ENCODE measurements at regions not wholly inside any gene's neighbourhood (a gene's known extent, or its start where the extent isn't known, plus 50 kb on each side); places are given as distances from the start of the nearest gene placed in this dataset.

DNA sequence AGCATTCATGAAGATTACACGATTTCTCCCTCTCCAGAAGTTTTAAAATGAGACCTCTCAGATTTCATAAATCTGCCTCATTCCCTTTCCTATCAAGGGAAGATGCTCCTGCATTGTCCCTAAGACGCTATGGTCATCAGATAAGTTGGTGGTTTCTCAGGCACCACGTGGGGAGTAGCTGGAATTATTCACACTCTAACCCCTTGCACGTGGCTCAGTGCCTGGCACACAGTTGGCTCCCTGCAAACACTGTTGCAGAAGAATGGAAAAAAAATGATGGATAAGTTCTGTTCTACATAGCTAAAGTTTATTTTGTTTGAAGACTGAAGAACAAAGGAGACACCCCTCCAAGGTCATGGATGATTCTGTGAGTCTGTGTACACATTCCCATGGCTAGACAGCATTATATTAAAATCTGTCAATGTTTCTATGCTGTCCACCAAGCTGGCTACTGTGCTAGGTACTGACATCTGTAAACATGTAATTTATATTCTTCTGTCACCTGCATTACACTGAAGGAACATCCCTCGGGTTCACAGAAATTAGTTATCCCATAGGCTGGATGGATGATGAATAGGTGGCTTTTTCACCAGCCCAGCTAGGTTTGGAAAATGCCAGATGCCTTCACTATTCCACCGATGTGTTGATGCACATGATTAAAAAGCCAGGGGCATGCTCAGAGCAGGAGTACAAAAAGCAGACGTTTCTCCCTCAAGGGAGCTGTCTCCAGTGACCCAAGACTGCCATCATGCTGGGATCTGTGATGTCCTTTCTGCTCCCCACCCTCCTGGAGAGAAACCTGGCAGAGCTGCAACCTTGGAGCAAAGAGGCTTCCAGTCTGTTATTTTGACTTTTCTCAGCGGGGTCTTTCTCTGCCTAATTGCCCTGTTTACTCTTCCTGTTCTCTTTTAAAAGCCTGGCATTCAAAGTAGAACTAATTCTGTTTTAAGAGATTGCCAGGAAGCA is 610.5 kb downstream of the UTRN start:
- TF ChIP-seq CTCF (IDR thresholded peaks at IDR 0.05; ENCODE audit: unreplicated experiment in 3 of 3) = no peak
- Mint-ChIP-seq H3K27me3 (ENCODE audit: low read depth) (peaks cover 3% of the 10 kb centered on the region), H3K4me3 (no peak overlapping the region), H3K4me1 (no peaks in the 10 kb centered on the region), H3K27ac (no peak overlapping the region), H3K9me3 (no peaks in the 10 kb centered on the region), H3K36me3 (ENCODE audit: low read depth) (no peaks in the 10 kb centered on the region)

GRCh38 chr6:144896289-144896688 is 611.2 kb downstream of the UTRN start:
- Mint-ChIP-seq H3K4me3 (no peak overlapping the region), H3K27ac (no peak overlapping the region), H3K36me3 (ENCODE audit: low read depth) (no peaks in the 10 kb centered on the region), H3K9me3 (no peaks in the 10 kb centered on the region), H3K27me3 (ENCODE audit: low read depth) (peaks cover 3% of the 10 kb centered on the region), H3K4me1 (no peaks in the 10 kb centered on the region)
- TF ChIP-seq CTCF (IDR thresholded peaks at IDR 0.05; ENCODE audit: unreplicated experiment in 3 of 3) = no peak

- H3K9me3 Mint-ChIP-seq = no peaks in the 10 kb centered on the region
- H3K27ac Mint-ChIP-seq = no peak overlapping the region
- no peak overlapping the region for H3K4me3 Mint-ChIP-seq
- no peak for TF ChIP-seq CTCF (IDR thresholded peaks at IDR 0.05; ENCODE audit: unreplicated experiment in 3 of 3)
- no peaks in the 10 kb centered on the region for H3K36me3 Mint-ChIP-seq (ENCODE audit: low read depth)
- H3K27me3 Mint-ChIP-seq (ENCODE audit: low read depth) = peaks cover 3% of the 10 kb centered on the region
- no peaks in the 10 kb centered on the region for H3K4me1 Mint-ChIP-seq
Observed at GRCh38 chr6:144896871-144897270, 611.7 kb downstream of the UTRN start.

- H3K4me3 Mint-ChIP-seq = no peak overlapping the region
- peaks cover under 1% of the 10 kb centered on the region for H3K9me3 Mint-ChIP-seq
- TF ChIP-seq CTCF (IDR thresholded peaks at IDR 0.05; ENCODE audit: unreplicated experiment in 3 of 3) = no peak
- no peaks in the 10 kb centered on the region for H3K36me3 Mint-ChIP-seq (ENCODE audit: low read depth)
- no peaks in the 10 kb centered on the region for H3K4me1 Mint-ChIP-seq
- H3K27ac Mint-ChIP-seq = no peak overlapping the region
- peaks cover 3% of the 10 kb centered on the region for H3K27me3 Mint-ChIP-seq (ENCODE audit: low read depth)
Observed at GRCh38 chr6:144897441-144897921, 612.3 kb downstream of the UTRN start.

GRCh38 chr6:144898052-144898689 is 613.0 kb downstream of the UTRN start:
- H3K9me3 Mint-ChIP-seq = peaks cover 7% of the 10 kb centered on the region
- H3K27ac Mint-ChIP-seq = no peak overlapping the region
- no peaks in the 10 kb centered on the region for H3K4me1 Mint-ChIP-seq
- no peaks in the 10 kb centered on the region for H3K36me3 Mint-ChIP-seq (ENCODE audit: low read depth)
- H3K4me3 Mint-ChIP-seq = no peak overlapping the region
- TF ChIP-seq CTCF (IDR thresholded peaks at IDR 0.05; ENCODE audit: unreplicated experiment in 3 of 3) = no peak
- peaks cover 3% of the 10 kb centered on the region for H3K27me3 Mint-ChIP-seq (ENCODE audit: low read depth)

Measured in nephron (organoid).